AG08395 (cell line): ENCODE measurements at regions not wholly inside any gene's neighbourhood (a gene's known extent, or its start where the extent isn't known, plus 50 kb on each side); places are given as distances from the start of the nearest gene placed in this dataset.
"Not testable (repeated sequence)": the region's sequence is repeated elsewhere in the genome, so short reads cannot be mapped to it uniquely, and the experiment has no call there.

Source experiments
- DNase-seq: peaks from one replicate; pipeline ENCODE4 v3.0.0; 2012; ENCODE audit warnings: mixed read lengths, low spot score

DNA sequence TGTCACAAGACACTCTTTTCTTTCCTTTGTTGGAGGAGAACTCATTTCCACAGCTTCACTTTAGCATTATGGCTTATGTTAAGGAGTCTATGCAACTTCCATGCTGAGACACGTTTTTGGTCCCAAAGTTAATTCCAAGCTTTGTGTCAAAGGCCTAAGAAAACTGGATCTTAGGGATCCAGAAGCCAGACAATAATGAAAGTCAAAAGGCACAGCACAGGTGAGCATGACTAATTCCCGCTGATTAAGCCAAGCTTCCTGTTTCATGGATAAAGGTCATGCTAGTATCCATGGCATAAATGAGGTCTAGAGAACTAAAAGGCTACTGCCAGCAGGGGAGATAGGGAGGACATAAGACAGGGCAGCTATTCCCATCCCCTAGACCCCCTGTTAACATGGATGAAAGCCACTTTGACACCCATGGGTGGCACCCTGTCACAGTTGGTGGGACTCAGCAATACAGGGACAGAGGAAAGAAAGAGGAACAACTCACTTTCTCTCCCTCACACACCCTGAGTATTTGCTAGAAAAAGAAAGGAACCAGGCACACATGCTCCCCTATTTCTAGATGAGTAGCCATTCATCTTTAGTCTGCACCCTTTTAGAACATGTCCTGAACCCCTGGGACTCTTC, 438.1 kb upstream of the CDH9 start:
- DNase-seq = no peak

DNA sequence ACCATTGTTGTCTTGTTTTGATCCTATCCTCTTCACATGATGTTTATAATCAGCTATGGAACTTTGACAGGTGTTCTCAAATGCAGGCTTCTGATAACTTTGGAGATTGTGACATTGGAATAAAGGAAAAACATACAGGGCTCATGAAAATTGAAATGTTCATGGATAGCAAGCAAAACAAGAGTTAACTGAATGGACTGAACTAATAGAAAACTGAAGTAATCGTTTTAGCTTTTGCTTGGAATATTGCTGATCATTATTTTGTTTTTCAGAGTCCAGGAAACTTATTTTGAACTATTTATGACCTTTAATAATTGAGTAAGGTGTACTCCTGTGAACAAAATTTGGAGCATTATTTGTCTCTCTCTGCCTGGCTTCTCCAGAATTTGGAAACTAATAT, 436.7 kb upstream of the CDH9 start:
- DNase-seq = no peak

DNA sequence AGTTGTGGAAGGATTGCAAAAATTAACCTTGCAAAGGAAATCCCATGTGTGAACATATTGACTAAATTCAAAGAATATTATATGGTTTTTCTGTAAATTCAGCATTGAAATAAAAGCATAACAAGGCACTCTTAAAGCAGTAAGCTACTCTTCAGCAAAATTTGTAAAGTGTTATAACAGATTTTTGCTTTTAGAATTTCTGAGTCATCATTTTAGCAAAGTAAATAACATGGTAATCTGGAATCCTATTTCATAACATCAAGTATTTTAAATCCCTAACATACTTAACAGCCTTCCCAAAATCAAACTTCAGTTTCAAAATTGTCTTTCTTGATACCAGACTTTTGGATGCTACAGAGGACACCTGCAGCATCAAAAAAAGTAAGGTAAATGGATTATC, 436.0 kb upstream of the CDH9 start:
- DNase-seq = no peak

DNA sequence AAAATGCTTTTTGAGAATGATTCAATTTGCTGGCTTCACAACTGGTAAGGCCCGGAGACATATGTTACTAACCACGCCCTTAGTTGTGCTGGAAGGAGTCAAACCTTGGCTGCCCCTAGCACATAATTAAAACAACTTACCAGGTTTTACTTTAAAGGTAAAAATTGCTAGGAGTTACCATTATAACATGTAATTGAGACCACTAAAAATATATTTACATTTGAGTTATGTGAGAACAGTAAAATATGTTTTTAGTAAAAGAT, 435.6 kb upstream of the CDH9 start:
- no peak for DNase-seq

DNA sequence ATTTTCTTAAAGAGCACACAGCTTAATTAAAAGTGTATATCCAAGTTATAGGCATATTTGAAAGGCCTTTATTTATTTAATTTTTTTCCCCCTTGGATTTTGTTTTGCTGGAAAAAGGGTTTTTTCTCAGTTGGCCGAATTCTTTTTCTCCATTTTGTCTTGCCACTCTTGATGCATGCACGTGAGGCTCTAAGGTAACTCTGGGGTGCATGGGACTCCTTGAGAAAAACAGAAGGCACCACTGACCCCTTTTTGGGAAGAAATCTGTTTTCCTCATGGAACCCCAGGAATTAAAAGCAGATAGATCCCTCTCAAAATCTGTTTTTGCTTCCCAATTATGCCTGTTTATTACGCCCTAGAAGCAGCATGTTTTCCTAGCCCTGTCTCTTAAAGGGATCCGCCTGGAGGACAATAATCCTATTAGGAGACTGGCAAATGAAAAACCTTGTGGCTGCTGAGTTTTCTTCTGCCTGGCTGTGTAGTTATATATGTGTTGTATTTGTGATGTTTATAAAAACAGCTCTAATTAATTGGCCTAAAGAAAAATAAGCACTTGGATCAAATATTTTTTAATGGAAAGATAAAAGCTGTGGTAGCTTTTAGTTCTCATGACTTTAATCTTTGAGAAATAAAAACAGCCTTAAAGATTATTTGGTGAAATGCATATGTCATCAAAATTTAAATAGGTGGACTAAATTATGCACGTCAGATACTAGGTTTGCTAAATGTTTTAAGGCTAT, 435.1 kb upstream of the CDH9 start:
- DNase-seq = no peak

DNA sequence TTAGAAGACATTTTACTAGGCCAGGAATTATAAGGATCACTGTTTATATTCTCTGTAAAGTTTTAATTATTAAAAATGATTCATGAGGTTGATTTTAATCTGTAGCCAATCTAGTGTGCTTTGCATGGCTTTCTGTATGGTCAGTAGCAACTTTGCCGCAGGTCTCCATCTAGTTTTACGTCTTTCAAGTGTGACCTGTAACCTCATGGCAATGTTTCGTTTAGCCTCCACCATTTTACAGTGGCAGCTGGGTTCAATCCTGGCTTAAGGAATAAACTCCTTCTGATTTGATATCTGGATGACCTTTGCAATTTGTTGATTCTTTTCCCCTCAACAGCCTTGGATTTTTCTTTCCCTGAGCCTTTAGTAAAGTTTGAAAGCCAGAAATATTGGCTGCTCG, 434.5 kb upstream of the CDH9 start:
- no peak for DNase-seq

DNA sequence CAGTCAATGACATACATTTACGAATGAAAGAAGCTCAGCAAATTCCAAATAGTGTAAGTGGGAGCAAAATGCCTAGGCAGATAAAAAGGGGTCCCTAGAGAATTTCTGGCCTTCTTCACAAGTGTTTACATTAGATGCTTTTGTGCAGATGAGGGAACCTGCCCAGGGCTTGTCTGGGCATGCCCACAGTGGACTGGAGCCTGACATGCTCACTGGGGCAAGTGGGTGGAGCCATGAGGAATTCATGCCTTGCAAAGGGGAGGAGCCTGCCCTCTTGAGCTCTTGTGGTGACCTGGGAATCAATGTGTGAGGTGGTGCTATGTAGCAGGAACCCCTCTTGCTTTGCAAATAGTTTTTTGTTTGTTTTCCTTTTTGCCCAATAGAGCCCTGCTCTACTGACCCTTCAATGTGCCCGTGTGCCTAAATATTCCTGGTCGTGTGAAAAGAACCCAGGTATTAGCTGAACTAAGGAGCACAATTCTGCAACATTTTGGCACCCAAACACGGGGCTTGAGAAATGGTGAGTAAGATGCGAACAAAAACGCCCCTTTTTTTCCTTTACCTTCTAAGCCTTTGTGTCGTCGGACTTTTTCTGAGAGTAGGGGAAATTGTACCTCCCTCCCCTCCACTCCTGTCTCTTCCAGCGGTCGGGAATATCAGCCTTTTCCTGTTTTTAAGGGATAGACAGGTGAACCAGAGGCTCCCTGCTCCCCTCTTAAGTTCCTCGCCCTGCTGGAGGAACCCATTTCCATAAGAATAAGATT, 433.8 kb upstream of the CDH9 start:
- peak; percentile 4 for DNase-seq

DNA sequence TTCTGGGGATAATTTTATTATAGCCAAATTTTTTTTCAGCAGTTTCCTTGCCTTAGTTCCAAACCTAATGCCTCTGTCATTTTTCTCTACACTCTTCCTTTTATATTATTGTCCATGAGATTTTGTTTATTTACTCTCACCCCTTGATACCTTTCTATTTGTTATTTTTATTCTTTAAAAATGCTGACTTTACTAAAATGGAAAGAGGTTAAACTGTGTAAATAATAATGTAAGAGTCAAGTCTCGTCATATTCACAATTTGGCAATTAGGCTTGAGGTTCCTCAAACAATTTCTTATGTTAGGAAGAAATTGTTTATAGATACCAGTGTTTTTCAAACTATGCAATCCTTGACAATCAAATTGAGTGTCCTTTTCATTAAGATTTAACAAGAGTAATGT, 428.6 kb upstream of the CDH9 start:
- no peak for DNase-seq

DNA sequence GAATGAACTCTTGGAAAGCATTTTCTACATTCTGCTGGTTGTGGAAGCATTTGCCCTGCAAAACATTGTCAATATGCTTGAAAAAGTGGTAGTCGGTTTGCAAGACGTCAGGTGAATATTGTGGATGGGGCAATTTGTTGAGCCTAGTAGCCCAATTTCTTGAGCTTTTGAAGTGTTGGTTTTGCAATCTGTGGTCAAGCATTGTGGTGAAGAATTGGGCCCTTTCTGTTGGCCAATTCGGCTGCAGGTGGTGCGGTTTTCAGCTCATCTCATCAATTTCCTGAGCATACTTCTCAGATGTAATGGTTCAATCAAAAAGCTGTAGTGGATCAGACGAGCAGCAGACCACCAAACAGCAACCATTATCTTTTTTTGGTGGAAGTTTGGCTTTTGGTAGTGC, 426.8 kb upstream of the CDH9 start:
- no peak for DNase-seq

DNA sequence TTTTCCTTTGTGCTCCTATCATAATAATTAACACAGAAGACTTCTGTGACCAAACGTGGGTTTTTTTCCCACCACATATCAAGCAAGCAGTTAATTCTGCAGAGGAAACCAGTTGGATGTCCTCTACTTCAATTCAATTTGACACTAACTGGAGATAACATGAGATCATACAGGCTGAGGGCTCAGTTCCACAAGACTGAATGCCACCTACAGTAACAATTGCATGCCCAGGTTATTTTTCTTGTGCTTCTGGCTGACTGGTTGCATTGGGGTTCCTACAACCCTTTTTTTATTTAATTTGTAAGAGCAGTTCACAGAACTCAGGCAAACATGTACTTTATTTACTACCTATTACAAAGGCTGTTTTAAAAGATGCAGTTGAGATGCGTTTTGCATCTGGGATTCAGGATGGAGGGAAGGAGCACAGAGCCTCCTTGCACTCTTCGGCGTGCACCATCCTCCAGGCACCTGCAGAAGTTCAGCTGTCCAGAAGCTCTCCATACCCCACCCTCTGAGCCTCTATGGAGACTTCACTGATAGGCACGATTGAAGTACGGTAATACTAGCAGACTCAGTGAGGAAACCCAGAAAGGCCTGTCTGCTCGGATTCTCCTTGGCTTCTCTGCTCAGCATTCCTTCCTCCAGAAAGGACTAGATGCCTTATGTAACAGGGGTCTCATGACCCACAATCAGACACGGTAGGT, 425.2 kb upstream of the CDH9 start:
- no peak for DNase-seq

DNA sequence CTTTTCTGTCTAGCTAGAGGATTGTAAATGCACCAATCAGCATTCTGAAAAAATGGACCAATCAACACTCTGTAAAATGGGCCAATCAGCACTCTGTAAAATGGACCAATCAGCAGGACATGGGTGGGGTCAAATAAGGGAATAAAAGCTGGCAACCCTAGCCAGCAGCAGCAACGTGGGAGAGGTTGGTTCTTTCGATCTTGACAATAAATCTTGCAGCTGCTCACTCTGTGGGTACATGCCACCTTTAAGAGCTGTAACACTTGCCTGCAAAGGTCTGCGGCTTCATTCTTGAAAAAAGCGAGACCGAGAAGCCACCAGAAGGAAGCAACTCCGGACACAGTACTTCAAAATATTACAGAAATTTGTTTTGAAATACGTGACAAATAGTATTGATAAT, 424.6 kb upstream of the CDH9 start:
- DNase-seq = no peak

DNA sequence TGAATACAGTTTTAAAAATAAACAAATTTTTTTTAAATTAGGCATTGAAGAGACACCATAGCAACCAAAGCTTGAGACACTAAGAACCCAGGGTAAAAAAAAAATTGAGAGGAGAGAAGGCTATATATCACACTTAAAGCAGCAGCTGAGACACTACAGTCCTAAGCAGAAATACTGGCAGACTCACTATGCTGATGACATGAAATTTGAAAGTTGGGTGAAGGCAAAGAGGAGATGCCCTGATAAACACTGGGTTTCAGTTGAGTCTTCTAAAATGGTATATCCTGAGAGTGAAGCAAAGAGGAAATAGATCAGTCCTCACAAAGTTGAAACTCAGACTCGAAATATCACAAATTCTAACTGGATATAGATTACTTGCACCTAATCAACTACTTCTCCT, 419.9 kb upstream of the CDH9 start:
- no peak for DNase-seq

DNA sequence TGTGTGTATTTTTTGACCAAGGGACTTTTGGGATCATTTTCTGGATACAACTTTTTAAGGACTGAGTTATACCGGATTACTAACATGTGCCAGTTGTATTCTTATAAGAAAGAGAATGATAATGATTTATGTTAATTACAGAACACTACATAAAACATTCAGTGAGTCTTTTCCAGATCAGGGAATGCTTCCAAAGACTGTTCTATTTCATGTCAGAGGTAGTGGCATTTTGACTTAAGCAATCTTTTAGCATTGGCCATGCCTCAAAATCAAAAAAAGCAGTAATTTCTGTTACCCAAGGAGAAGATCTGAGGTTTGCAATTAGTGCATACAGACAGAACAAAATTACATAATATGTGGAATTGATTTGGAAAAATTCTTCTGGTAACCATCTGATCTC, 413.0 kb upstream of the CDH9 start:
- DNase-seq = no peak

DNA sequence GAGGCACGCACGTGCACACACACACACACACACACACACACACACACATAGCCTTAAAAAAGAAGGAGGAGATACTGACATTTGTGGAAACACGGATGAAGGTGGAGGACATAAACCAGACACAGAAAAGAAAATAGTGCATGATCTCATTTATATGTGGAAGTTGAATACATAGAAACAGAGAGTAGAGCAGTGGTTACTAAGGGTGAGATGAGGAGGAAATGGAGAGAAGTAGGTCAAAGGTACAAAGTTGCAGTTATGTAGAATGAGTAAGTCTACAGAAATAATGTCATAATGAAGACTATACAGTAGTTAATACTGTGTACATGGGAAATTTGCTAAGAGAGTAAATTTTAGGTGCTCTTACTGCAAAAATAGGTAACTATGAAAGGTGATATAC, 412.2 kb upstream of the CDH9 start:
- DNase-seq = no peak

DNA sequence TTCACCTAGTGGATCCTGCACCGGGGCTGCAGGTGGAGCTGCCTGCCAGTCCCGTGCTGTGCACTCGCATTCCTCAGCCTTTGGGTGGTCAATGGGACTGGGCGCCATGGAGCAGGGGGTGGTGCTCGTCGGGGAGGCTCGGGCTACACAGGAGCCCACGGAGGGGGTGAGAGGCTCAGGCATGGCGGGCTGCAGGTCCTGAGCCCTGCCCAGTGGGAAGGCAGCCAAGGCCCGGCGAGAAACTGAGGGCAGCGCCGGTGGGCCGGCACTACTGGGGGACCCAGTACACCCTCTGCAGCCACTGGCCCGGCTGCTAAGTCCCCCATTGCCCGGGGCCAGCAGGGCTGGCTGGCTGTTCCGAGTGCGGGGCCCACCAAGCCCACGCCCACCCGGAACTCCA, 401.0 kb upstream of the CDH9 start:
- not testable (repeated sequence) for DNase-seq

DNA sequence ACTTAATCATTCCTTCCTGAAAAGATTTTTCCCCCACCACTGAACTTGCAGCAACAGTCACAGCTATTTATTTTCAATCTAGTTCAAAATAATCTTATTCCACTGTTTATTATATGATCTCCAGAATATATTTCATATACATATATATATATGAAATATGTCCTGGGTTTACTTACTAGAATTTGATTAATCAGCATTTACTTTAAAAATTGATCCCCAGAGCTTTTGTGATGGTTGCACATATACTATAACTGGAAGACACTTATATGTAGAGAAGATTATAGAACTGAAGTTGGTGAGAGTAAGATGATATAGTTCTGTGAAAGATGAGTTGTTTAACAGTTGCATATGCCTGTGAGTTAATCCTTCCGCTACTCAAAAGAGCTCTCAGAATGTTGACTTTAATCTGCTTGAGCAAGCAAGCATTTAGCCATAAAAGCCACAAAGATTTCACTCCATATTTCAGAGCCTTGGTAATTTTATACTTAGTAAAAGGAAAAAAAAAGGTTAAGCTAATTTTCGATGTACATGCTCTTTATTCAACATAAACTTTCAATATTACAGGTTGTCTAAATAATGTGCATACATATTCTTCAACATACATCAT, 399.3 kb upstream of the CDH9 start:
- DNase-seq = no peak

DNA sequence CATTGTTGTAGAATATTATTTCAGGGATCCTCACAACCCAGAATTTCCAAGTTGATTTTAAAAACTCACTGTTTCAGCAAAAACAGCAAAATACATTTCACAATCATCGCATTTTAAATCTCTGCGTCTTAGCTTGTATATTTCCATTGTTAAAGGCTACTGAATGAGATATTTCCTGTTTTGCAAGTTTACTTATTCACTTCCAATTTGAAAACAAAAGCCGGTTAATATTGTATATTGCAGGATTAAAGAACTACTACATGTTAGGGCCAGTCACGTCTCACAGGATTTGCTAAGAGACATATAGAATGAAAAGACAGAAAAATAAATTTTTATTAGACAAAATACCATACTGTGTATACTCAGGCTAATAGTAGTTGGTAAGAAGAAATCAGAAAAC, 395.9 kb upstream of the CDH9 start:
- DNase-seq = no peak

DNA sequence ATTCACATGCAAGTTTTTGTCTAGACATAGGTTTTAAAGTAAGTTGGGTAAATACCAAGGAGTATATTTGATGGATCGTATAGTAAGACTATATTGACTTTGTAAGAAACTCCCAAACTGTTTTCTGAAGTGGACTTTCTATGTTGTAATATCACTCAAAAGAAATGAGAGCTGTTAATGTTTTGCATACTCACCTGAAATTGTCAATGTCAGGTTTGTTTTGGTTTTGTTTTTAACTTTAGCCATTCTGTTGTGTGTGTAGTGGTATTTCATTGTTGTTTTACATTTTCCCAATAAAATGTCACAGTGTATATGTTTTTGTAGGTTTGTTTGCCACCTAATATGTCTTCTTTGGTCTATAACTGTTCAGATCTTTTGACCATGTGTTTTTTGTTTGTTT, 375.7 kb upstream of the CDH9 start:
- DNase-seq = no peak

DNA sequence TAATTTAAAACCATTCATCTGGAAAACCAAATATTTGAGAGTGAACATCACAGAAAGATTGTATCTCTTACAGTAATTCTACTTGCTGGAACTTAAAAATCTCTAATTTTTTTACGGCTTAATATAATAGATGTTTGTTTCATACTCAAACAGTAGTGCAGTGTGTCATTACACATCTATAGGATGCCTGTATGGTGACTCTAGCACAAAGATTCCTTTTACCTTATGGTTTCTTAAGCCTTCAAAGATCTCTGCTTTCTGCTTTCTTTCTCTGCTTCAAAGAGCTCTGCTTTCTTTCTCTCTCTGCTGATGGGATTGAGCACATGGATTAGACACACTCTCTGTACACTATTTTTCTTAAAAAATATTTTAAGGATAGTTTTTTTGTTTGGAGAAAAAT, 374.0 kb upstream of the CDH9 start:
- no peak for DNase-seq

DNA sequence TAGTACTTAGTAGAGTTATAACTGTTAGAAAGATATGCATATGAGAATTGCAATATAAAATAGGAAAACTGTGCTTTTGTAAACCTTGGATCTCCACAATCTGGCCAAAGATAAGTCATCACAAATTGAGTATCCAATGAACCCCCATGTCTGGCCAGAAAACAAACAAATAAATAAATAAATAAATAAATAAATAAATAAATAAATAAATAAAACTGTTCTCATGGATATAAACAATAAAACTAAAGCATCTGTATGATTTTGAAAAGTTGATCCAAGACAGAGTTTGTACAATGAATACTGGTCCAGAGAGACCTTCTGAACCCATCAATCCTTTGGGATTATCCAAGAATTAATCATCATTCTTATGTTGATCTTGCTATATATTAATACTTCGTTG, 367.6 kb upstream of the CDH9 start:
- no peak for DNase-seq

DNA sequence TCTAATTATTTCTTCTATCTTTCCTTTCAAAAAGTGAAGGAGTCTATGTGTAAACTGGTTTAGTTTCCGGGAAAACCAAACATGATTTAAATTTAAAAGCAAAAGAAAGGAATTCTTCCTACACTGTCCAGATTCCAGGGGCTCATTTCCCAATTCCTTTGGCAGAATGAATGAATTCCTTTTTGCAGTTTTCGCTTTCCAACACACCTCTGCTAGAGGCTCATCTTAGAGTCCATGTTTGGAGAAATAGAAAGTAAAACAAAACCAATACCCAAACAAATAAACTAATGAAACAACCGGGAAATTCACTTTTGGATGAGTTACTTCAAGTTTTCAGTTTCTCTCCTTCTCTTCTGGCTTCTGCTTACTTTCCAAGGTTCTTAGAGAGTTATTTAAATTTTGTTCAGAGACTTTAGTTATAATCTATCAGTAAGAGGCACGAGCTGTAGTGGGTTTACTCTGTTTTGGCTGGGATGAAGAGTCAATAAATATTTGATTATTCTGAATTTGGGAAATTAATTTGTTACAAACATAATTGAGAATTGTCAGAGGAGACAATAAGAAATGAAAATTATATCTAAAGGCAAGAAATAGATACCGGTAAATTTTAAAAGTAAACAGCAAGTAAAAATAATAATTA, 365.0 kb upstream of the CDH9 start:
- DNase-seq = no peak

DNA sequence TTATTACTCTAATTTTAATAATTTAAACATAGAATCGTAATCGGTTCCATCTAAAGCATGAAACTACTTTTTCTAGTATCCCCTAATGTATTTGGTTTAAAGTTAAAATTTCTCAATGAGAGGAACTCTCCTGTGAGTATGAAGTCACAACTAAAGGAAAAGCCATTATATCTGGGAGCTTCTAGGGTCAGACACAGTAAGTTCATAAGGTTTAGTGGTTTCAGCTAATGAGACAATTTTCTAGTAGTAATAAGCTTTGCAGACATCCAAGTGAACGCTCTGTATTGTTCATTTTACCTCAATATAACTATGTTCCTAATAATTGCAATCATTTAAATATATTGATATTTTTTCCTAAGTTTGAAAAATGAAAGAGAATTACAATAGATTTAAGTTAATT, 364.4 kb upstream of the CDH9 start:
- DNase-seq = no peak
